Pancreas (tissue), 10 donors: ENCODE measurements at regions not wholly inside any gene's neighbourhood (a gene's known extent, or its start where the extent isn't known, plus 50 kb on each side); places are given as distances from the start of the nearest gene placed in this dataset.

Experiments used
- ATAC-seq, 4 donors: fragments of 200-7000 bp; cut with Tn5 transposase; one replicate each; pipeline versions ENCODE4 v1.8.0 to v1.9.1; 2020; ENCODE audit warnings: mild to moderate bottlenecking in 4 of 4, moderate library complexity in 4 of 4
- DNase-seq, 6 donors: peaks; one replicate each; pipeline ENCODE4 v3.0.0-alpha.2; 2020
- FAIRE-seq: peaks from 2 replicates; lab custom pipeline; 2012; peaks lifted over from hg19 to GRCh38; lab: Jason Lieb, UNC
- H3K27ac ChIP-seq, 4 donors: fragments of 200-600 bp; sonication (generic); 1 replicate in 3 of 4; 2 replicates in 1 of 4; pipeline versions ENCODE4 v1.5.0 to v1.8.0; 2020
- H3K27me3 ChIP-seq, 4 donors: fragments of 200-600 bp; one replicate each; pipeline ENCODE4 v1.8.0; 2021
- H3K36me3 ChIP-seq, 3 donors: fragments of 200-600 bp; sonication (generic) in 1 of 3; one replicate each; pipeline versions ENCODE4 v1.5.0 to v1.8.0; 2020 to 2021
- H3K4me1 ChIP-seq, 3 donors: fragments of 200-600 bp; one replicate each; pipeline ENCODE4 v1.8.0; 2021
- H3K4me3 ChIP-seq, 4 donors: fragments of 200-600 bp; sonication (generic) in 2 of 4; one replicate each; pipeline versions ENCODE4 v1.5.0 to v1.8.0; 2020 to 2021
- H3K9me3 ChIP-seq, 4 donors: fragments of 200-600 bp; one replicate each; pipeline ENCODE4 v1.8.0; 2021
- CTCF ChIP-seq, 4 donors: fragments of 200-600 bp; sonication (generic) in 3 of 4; IDR thresholded peaks; one replicate each; pipeline versions ENCODE4 v1.5.0 to v1.8.0; 2021; ENCODE audit warnings: antibody characterized with exemption in 4 of 4
- WGBS, 2 donors: extraction: QIAGEN DNeasy Blood & Tissue Kit; methylation state at CpG; one replicate each; pipeline ENCODE4 v1.1.7; 2013; 5-methylcytosine and 5-hydroxymethylcytosine counted together
- intact Hi-C, 3 donors: fragments of 100-400 bp; cut with DNase I; formaldehyde crosslinking; loops; one replicate each; pipeline versions ENCODE4 v1.11.1 to v1.14.2; 2022
- donor health status: healthy with polysubstance abuse.
- donor health status: DM: no; HTN: no; CAD: no; lungs with moderate emphysema.
- donor health status: DM: no; HTN: no; CAD: no.
- donor health status: control.
- donor health status: control.
- donor health status: Bipolar disorder and iron deficiency.
- donor health status: DM: yes; HTN: yes; CAD: no.
- donor health status: DM: no; HTN: no; CAD: no.
- donor health status: DM: no; HTN: no; CAD: no.
- donor health status: DM: yes; HTN: yes; CAD: no.

DNA sequence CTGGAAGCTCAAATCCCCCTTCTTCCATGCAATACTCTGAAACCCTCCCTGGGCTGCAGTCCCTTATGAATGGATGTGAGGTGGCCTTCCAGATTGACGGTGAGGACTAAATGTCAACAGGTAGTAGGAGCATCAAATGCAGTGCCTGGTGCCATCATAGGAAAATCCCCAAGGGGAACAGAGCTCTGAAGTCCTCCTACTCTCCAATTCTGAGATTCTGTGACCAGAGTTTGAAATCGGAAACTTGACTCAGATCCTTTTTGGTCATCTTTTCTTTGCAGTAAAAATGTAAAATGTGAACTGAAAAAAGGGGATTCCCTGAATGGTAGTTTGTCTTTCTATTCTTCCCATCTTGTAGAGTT lies 68.8 kb upstream of the TJP1 start:
- Histone ChIP-seq H3K4me3 (no peak overlapping the region), H3K36me3 (no peaks in the 10 kb centered on the region), H3K9me3 (no peaks in the 10 kb centered on the region), H3K27me3 (no peaks in the 10 kb centered on the region), H3K27ac (no peak overlapping the region), H3K4me1 (no peaks in the 10 kb centered on the region)
- ATAC-seq (no peak), DNase-seq (no peak), FAIRE-seq (no peak)
- 91 to 94% methylated on average over 2 of the region's 2 CpGs for WGBS, 2 donors
- no peak for TF ChIP-seq CTCF (IDR thresholded peaks at IDR 0.05)
- intact Hi-C loops, result no loop called here

- DNase-seq (peak in 2 of 6 donors; percentile 16 to 30), ATAC-seq (no peak), FAIRE-seq (no peak)
- Histone ChIP-seq H3K27ac (no peak overlapping the region), H3K36me3 (no peaks in the 10 kb centered on the region), H3K27me3 (no peaks in the 10 kb centered on the region), H3K4me1 (no peaks in the 10 kb centered on the region), H3K9me3 (no peaks in the 10 kb centered on the region), H3K4me3 (no peak overlapping the region)
- intact Hi-C loops, result no loop called here
- 82 to 89% methylated on average over 6 of the region's 6 CpGs for WGBS, 2 donors
- no peak for TF ChIP-seq CTCF (IDR thresholded peaks at IDR 0.05)
These were observed 68.2 kb upstream of the TJP1 start for GRCh38 chr15:29890336-29891095.

DNA sequence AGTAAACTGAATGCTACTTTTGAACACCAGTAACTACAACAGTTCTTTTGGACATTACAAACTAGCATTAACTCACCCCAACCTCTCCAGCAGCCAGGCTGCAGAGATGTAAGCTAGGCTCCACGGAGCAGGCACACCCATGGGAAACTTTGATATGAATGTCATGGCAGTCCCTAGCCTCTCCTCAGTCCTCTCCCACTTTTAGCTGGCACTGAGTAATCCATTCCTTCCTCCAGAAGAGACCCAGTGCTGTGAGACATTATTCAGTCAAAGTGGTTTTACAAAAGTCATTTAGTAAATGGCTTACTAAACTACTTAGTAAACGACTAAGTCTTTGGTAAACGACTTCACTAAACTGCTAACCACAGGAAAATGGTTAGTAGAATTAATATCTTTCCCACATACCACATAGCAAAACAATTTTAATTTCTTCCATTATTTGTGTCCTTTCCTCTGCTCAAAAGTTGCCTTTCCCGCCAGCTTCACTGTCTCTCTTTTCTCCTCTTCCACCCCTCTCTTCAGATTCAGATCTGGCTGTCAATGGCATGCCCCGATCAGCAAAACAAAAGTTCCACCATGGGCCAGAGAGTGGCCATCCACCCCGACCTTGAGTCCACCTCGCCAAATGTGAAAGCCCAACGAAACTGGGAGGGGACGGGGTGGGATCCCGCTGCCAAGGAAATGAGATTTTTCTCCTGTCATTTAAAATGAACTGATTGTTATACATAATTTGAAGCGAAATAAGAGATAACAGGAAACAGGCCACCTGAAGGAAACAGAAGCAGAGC lies 67.5 kb upstream of the TJP1 start:
- DNase-seq (no peak), FAIRE-seq (no peak), ATAC-seq (no peak)
- no peaks in the 10 kb centered on the region for H3K36me3 ChIP-seq
- WGBS, 2 donors, result 75 to 78% methylated on average over 11 of the region's 11 CpGs
- H3K9me3 ChIP-seq, result no peaks in the 10 kb centered on the region
- TF ChIP-seq CTCF (IDR thresholded peaks at IDR 0.05), result no peak
- H3K27ac ChIP-seq, result no peak overlapping the region
- no peak overlapping the region for H3K4me3 ChIP-seq
- no peaks in the 10 kb centered on the region for H3K4me1 ChIP-seq
- H3K27me3 ChIP-seq, result no peaks in the 10 kb centered on the region
- intact Hi-C loops, result no loop called here

GRCh38 chr15:29888646-29889045 lies 66.4 kb upstream of the TJP1 start:
- Histone ChIP-seq H3K27ac (no peak overlapping the region), H3K36me3 (no peaks in the 10 kb centered on the region), H3K4me1 (no peaks in the 10 kb centered on the region), H3K4me3 (no peak overlapping the region), H3K27me3 (no peaks in the 10 kb centered on the region), H3K9me3 (no peaks in the 10 kb centered on the region)
- ATAC-seq (no peak), FAIRE-seq (no peak), DNase-seq (no peak)
- 58 to 67% methylated on average over 5 of the region's 5 CpGs for WGBS, 2 donors
- no peak for TF ChIP-seq CTCF (IDR thresholded peaks at IDR 0.05)
- intact Hi-C loops, result no loop called here

GRCh38 chr15:29887721-29888120 lies 65.5 kb upstream of the TJP1 start:
- Histone ChIP-seq H3K4me1 (no peaks in the 10 kb centered on the region), H3K27ac (no peak overlapping the region), H3K4me3 (no peak overlapping the region), H3K27me3 (no peaks in the 10 kb centered on the region), H3K36me3 (no peaks in the 10 kb centered on the region), H3K9me3 (no peaks in the 10 kb centered on the region)
- ATAC-seq, result no peak
- no peak for TF ChIP-seq CTCF (IDR thresholded peaks at IDR 0.05)
- no peak for FAIRE-seq
- no peak for DNase-seq
- 60 to 69% methylated on average over 2 of the region's 2 CpGs for WGBS, 2 donors
- intact Hi-C loops, result no loop called here
